ENCODE measurements at regions not wholly inside any gene's neighbourhood (a gene's known extent, or its start where the extent isn't known, plus 50 kb on each side); places are given as distances from the start of the nearest gene placed in this dataset.

DNA sequence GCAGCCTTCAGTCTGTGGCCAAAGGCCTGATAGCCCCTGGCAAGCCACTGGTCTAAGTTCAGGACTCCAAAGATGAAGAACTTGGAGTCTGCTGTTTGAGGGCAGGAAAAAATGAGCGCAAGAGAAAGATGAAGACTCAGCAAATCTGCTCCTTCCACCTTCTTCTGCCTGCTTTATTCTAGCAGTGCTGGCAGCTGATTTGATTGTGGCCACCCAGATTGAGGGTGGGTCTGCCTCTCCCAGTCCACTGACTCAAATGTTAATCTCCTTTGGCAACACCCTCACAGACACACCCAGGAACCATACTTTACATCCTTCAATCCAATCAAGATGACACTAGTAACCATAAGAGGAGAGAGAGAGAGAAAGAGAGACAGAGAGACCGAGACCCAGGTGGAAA is 127.6 kb downstream of the UTP18 start:
- no peak for DNase-seq (ENCODE audit: low spot score, unreplicated experiment)
- Mint-ChIP-seq H3K4me3 (ENCODE audit: low read depth) (no peak overlapping the region), H3K27ac (no peak overlapping the region), H3K36me3 (ENCODE audit: insufficient read depth) (no peaks in the 10 kb centered on the region), H3K27me3 (peaks cover 33% of the 10 kb centered on the region), H3K4me1 (ENCODE audit: low read depth) (peaks cover 3% of the 10 kb centered on the region), H3K9me3 (ENCODE audit: low read depth) (no peaks in the 10 kb centered on the region)
- TF ChIP-seq, protein P1, sequence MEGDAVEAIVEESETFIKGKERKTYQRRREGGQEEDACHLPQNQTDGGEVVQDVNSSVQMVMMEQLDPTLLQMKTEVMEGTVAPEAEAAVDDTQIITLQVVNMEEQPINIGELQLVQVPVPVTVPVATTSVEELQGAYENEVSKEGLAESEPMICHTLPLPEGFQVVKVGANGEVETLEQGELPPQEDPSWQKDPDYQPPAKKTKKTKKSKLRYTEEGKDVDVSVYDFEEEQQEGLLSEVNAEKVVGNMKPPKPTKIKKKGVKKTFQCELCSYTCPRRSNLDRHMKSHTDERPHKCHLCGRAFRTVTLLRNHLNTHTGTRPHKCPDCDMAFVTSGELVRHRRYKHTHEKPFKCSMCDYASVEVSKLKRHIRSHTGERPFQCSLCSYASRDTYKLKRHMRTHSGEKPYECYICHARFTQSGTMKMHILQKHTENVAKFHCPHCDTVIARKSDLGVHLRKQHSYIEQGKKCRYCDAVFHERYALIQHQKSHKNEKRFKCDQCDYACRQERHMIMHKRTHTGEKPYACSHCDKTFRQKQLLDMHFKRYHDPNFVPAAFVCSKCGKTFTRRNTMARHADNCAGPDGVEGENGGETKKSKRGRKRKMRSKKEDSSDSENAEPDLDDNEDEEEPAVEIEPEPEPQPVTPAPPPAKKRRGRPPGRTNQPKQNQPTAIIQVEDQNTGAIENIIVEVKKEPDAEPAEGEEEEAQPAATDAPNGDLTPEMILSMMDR (IDR thresholded peaks at IDR 0.05; ENCODE audit: unreplicated experiment) = no peak

DNA sequence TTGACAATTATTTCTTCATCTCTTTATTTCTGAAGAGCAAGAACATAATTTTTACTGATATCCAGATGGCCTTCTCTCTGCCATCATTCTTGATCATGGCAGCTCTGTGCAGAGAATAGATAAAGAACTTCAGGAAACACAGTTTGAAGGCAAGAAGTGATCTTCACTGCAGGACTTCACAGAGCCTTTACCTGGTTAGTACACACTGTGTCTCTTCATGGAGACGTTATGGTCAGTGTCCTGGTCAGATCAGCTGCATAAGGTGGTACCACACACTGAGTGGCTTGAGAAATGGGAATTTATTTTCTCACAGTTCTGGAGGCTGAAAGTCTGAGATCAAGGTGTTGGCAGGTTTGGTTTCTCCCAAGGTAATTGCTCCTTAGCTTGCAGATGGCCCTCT is 129.5 kb downstream of the UTP18 start:
- DNase-seq (ENCODE audit: low spot score, unreplicated experiment) = no peak
- H3K4me1 Mint-ChIP-seq (ENCODE audit: low read depth) = peaks cover 8% of the 10 kb centered on the region
- H3K27me3 Mint-ChIP-seq = peaks cover 26% of the 10 kb centered on the region
- H3K9me3 Mint-ChIP-seq (ENCODE audit: low read depth) = no peaks in the 10 kb centered on the region
- no peak overlapping the region for H3K27ac Mint-ChIP-seq
- H3K36me3 Mint-ChIP-seq (ENCODE audit: insufficient read depth) = no peaks in the 10 kb centered on the region
- TF ChIP-seq, protein P1 (IDR thresholded peaks at IDR 0.05; ENCODE audit: unreplicated experiment) = no peak
- H3K4me3 Mint-ChIP-seq (ENCODE audit: low read depth) = no peak overlapping the region

DNA sequence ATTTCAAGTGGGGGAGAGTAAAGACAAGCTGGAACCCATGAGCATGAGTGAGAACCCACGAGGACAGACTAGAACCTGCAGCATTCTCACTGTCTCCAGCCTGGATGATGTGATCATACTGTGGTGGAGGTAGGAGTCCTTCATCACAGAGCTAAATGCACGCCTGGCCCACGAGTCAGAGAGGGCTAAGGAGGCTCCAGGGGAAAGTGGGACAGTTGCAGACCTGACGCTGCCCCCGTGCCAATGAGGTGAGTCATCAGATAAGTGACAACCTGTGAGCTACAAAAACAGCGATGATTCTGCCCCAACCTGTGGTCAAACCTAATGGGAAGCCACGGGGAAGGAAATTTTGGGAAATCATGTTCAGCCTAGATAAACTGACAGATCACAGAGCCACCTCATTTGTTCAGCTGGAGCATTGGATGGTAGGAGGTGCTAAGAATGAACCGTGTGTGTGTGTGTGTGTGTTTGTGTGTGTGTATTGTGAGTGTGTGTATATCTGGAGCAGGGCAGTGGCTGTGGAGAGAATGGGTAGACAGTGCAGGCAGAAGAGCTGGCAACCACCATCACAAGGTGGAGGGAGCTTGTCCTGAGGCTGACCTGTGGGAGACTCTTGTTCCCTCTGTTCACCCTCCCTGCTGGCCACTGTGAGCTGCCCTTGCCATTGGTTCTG is 131.8 kb downstream of the UTP18 start:
- Mint-ChIP-seq H3K36me3 (ENCODE audit: insufficient read depth) (no peaks in the 10 kb centered on the region), H3K4me3 (ENCODE audit: low read depth) (no peak overlapping the region), H3K4me1 (ENCODE audit: low read depth) (peaks cover 8% of the 10 kb centered on the region), H3K27me3 (peaks cover 25% of the 10 kb centered on the region), H3K27ac (no peak overlapping the region), H3K9me3 (ENCODE audit: low read depth) (no peaks in the 10 kb centered on the region)
- no peak for DNase-seq (ENCODE audit: low spot score, unreplicated experiment)
- TF ChIP-seq, protein P1 (IDR thresholded peaks at IDR 0.05; ENCODE audit: unreplicated experiment) = no peak

DNA sequence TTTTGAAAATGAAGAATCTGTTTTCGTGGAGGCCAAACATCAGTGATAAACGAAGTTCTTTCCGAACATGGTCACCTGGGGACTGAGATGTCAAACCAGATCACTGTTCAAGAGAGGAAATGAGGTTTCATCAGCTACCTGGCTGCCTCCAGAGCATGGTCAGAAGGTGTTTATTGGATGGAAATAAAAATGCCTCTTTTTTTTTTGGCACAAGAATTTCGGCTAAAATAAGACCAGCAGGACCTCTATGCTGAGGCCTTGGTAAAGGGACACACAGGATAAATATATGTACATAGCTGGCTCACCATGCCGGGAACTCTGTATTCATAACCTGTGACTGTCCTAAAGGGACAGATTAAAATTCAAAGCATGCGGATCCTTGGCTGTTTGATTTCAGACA is 135.3 kb downstream of the UTP18 start:
- Mint-ChIP-seq H3K27me3 (peaks cover 14% of the 10 kb centered on the region), H3K9me3 (ENCODE audit: low read depth) (no peaks in the 10 kb centered on the region), H3K27ac (no peak overlapping the region), H3K4me3 (ENCODE audit: low read depth) (no peak overlapping the region), H3K36me3 (ENCODE audit: insufficient read depth) (no peaks in the 10 kb centered on the region), H3K4me1 (ENCODE audit: low read depth) (peaks cover 8% of the 10 kb centered on the region)
- TF ChIP-seq, protein P1 (IDR thresholded peaks at IDR 0.05; ENCODE audit: unreplicated experiment) = no peak
- no peak for DNase-seq (ENCODE audit: low spot score, unreplicated experiment)

DNA sequence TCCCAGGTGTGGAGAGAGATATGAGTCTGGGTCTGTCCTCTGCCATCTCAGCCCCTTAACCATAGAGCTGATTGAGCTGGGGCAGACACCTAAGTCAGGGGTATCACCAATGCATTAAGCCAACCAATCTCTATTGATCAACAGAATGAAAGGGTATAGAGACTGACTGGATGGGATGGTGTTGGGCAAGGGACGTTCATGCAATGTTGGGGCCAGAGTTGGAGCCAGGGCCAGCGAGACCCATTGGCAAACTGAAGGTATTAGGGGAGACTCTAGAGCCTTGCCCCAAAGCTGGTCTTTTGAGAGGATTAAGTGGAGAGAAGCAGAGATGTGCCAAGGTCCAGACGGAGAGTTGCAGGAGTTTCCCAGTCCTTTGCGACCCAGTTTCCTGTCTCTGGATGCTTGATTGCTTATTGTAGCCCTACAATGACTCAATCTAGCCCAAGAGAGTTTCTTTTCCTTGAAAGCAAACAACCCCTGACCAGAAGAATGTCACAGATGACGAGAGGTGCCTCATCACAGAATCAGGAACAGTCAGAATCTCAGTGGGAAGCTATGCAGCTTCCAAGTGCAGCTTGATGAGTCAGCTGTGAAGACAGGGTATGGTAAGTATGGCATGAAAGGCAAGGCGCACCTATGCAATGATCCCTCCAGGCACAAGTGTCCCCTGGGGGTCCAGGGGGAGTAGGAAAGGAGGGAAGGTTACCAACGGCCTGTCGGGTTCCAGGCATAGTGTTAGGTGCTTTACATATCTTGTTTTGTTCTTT is 137.2 kb downstream of the UTP18 start:
- TF ChIP-seq, protein P1 (IDR thresholded peaks at IDR 0.05; ENCODE audit: unreplicated experiment) = no peak
- Mint-ChIP-seq H3K4me1 (ENCODE audit: low read depth) (peaks cover 5% of the 10 kb centered on the region), H3K27ac (no peak overlapping the region), H3K9me3 (ENCODE audit: low read depth) (no peaks in the 10 kb centered on the region), H3K27me3 (peaks cover 13% of the 10 kb centered on the region), H3K36me3 (ENCODE audit: insufficient read depth) (no peaks in the 10 kb centered on the region), H3K4me3 (ENCODE audit: low read depth) (no peak overlapping the region)
- no peak for DNase-seq (ENCODE audit: low spot score, unreplicated experiment)
